Endodermal cell (in vitro differentiated cells): ENCODE measurements at regions not wholly inside any gene's neighbourhood (a gene's known extent, or its start where the extent isn't known, plus 50 kb on each side); places are given as distances from the start of the nearest gene placed in this dataset.
A peak's percentile ranks its signal among the peaks of the same experiment; 100 is the strongest.

Source experiments
- DNase-seq: peaks from one replicate; pipeline ENCODE4 v3.0.0-alpha.2; 2017
- H3K27ac ChIP-seq: 2 replicates; pipeline ENCODE4 v1.5.1; 2013; ENCODE audit warnings: mild to moderate bottlenecking, low read depth, low read length, moderate library complexity
- H3K27me3 ChIP-seq: 2 replicates; pipeline ENCODE4 v1.6.1; 2013; ENCODE audit warnings: mild to moderate bottlenecking, low read length, moderate library complexity; ENCODE audit not compliant: insufficient read depth, control insufficient read depth, poor library complexity, severe bottlenecking
- H3K36me3 ChIP-seq: 2 replicates; pipeline ENCODE4 v1.7.0; 2013; ENCODE audit warnings: mild to moderate bottlenecking, low read length, moderate library complexity; ENCODE audit not compliant: control insufficient read depth, insufficient read depth
- H3K4me1 ChIP-seq: one replicate; pipeline ENCODE4 v1.7.0; 2013; ENCODE audit warnings: low read length; ENCODE audit not compliant: control insufficient read depth, insufficient read depth
- H3K4me3 ChIP-seq: 2 replicates; pipeline ENCODE4 v1.5.1; 2013; ENCODE audit warnings: mild to moderate bottlenecking, low read length, moderate library complexity
- H3K9ac ChIP-seq: 2 replicates; pipeline ENCODE4 v1.6.1; 2013; ENCODE audit warnings: mild to moderate bottlenecking, low read length, moderate library complexity; ENCODE audit not compliant: poor library complexity, severe bottlenecking; ENCODE audit errors: extremely low read depth
- H3K9me3 ChIP-seq: 2 replicates; pipeline ENCODE4 v1.6.1; 2013; ENCODE audit warnings: mild to moderate bottlenecking, low read length, moderate library complexity; ENCODE audit not compliant: control insufficient read depth
- H3K27ac Mint-ChIP-seq: 2 replicates; pipeline ENCODE4 v1.8.0; 2020; ENCODE audit warnings: mixed read lengths
- H3K27me3 Mint-ChIP-seq: 2 replicates; pipeline ENCODE4 v1.8.0; 2021; ENCODE audit warnings: mild to moderate bottlenecking, mixed read lengths; ENCODE audit not compliant: insufficient read depth
- H3K36me3 Mint-ChIP-seq: 2 replicates; pipeline ENCODE4 v1.8.0; 2020; ENCODE audit warnings: low read depth, mixed read lengths
- H3K4me1 Mint-ChIP-seq: 2 replicates; pipeline ENCODE4 v1.8.0; 2020; ENCODE audit warnings: mixed read lengths
- H3K4me3 Mint-ChIP-seq: 2 replicates; pipeline ENCODE4 v1.8.0; 2020; ENCODE audit warnings: mild to moderate bottlenecking, moderate library complexity, mixed read lengths
- H3K9me3 Mint-ChIP-seq: 2 replicates; pipeline ENCODE4 v1.8.0; 2020; ENCODE audit warnings: mild to moderate bottlenecking, mixed read lengths
- CTCF ChIP-seq: fragments of 200-600 bp; sonication (generic); conservative IDR thresholded peaks from 2 replicates; pipeline ENCODE4 v1.5.0; 2021; ENCODE audit warnings: antibody characterized with exemption, mild to moderate bottlenecking
- WGBS, 2 experiments: methylation state at CpG; one replicate each; pipeline versions ENCODE4 v1.1.5 to v1.1.7; 2013; ENCODE audit warnings: missing lambda C conversion rate in 2 of 2, mixed read lengths in 1 of 2; ENCODE audit not compliant: insufficient coverage in 1 of 2, insufficient read length in 1 of 2; 5-methylcytosine and 5-hydroxymethylcytosine counted together

GRCh38 chr3:64422932-64423331 is 197.7 kb upstream of the PRICKLE2 start:
- no peak overlapping the region for H3K4me3 Mint-ChIP-seq
- H3K27ac ChIP-seq = no peak overlapping the region
- no peak for DNase-seq
- no peak overlapping the region for H3K9ac ChIP-seq
- WGBS, 2 experiments = 93% methylated on average over 4 of the region's 4 CpGs; no CpG with 5 or more reads in 1 of the 2 experiments
- peaks cover 4% of the 10 kb centered on the region for H3K27me3 Mint-ChIP-seq
- no peak overlapping the region for H3K27ac Mint-ChIP-seq
- no peaks in the 10 kb centered on the region for H3K36me3 Mint-ChIP-seq
- H3K4me1 Mint-ChIP-seq = peaks cover 21% of the 10 kb centered on the region
- no peaks in the 10 kb centered on the region for H3K36me3 ChIP-seq
- H3K4me1 ChIP-seq = peaks cover 13% of the 10 kb centered on the region
- no peaks in the 10 kb centered on the region for H3K9me3 ChIP-seq
- no peak for TF ChIP-seq CTCF
- H3K9me3 Mint-ChIP-seq = no peaks in the 10 kb centered on the region
- no peaks in the 10 kb centered on the region for H3K27me3 ChIP-seq
- H3K4me3 ChIP-seq = no peak overlapping the region

GRCh38 chr3:64422192-64422591 is 196.9 kb upstream of the PRICKLE2 start:
- DNase-seq = no peak
- Histone ChIP-seq H3K4me1 (peaks cover 14% of the 10 kb centered on the region), H3K27me3 (no peaks in the 10 kb centered on the region), H3K9ac (no peak overlapping the region), H3K4me3 (no peak overlapping the region), H3K27ac (no peak overlapping the region), H3K9me3 (no peaks in the 10 kb centered on the region), H3K36me3 (no peaks in the 10 kb centered on the region)
- H3K9me3 Mint-ChIP-seq = no peaks in the 10 kb centered on the region
- no peak for TF ChIP-seq CTCF
- H3K27ac Mint-ChIP-seq = no peak overlapping the region
- H3K4me1 Mint-ChIP-seq = peaks cover 27% of the 10 kb centered on the region
- peaks cover 2% of the 10 kb centered on the region for H3K27me3 Mint-ChIP-seq
- no peaks in the 10 kb centered on the region for H3K36me3 Mint-ChIP-seq
- H3K4me3 Mint-ChIP-seq = no peak overlapping the region
- WGBS, 2 experiments = 70 to 78% methylated on average over 4 to 7 of the region's 7 CpGs

- Histone ChIP-seq H3K27me3 (no peaks in the 10 kb centered on the region), H3K36me3 (no peaks in the 10 kb centered on the region), H3K9me3 (no peaks in the 10 kb centered on the region), H3K4me1 (peaks cover 7% of the 10 kb centered on the region), H3K27ac (peak overlapping the region; percentile 19), H3K9ac (no peak overlapping the region), H3K4me3 (no peak overlapping the region)
- Mint-ChIP-seq H3K27ac (peak overlapping the region; percentile 67), H3K27me3 (peaks cover 2% of the 10 kb centered on the region), H3K9me3 (no peaks in the 10 kb centered on the region), H3K4me1 (peaks cover 25% of the 10 kb centered on the region), H3K4me3 (no peak overlapping the region), H3K36me3 (no peaks in the 10 kb centered on the region)
- 48 to 50% methylated on average over 2 to 4 of the region's 4 CpGs for WGBS, 2 experiments
- TF ChIP-seq CTCF = no peak
- peak; percentile 72 for DNase-seq
These were observed 192.6 kb upstream of the PRICKLE2 start for GRCh38 chr3:64417816-64418215.
